HEK293 (cell line): ENCODE measurements at regions not wholly inside any gene's neighbourhood (a gene's known extent, or its start where the extent isn't known, plus 50 kb on each side); places are given as distances from the start of the nearest gene placed in this dataset.

ENCODE experiments used
- SP2 ChIP-seq: fragments of 450-650 bp; formaldehyde crosslinking; IDR thresholded peaks from 2 replicates; pipeline ENCODE4 v1.5.1; 2016; ENCODE audit warnings: missing biosample characterization, missing genetic modification characterization
- YY1 ChIP-seq: fragments of 450-650 bp; formaldehyde crosslinking; IDR thresholded peaks from 2 replicates; pipeline ENCODE4 v1.5.1; 2018; ENCODE audit warnings: missing biosample characterization, missing genetic modification characterization
- ZNF585B ChIP-seq: fragments of 450-650 bp; formaldehyde crosslinking; IDR thresholded peaks from 2 replicates; pipeline ENCODE4 v1.5.1; 2016; ENCODE audit warnings: missing biosample characterization, missing genetic modification characterization
- ZNF621 ChIP-seq: fragments of 450-650 bp; formaldehyde crosslinking; IDR thresholded peaks from 2 replicates; pipeline ENCODE4 v1.5.1; 2017; ENCODE audit warnings: missing biosample characterization, missing genetic modification characterization
- ZNF785 ChIP-seq: fragments of 450-650 bp; formaldehyde crosslinking; IDR thresholded peaks from 2 replicates; pipeline ENCODE4 v1.5.1; 2016; ENCODE audit warnings: missing biosample characterization, missing genetic modification characterization
- TF ChIP-seq, protein P1 (sequence below): fragments of 450-650 bp; formaldehyde crosslinking; IDR thresholded peaks from 2 replicates; pipeline ENCODE4 v1.5.1; 2016; ENCODE audit warnings: missing biosample characterization, missing genetic modification characterization
- TF ChIP-seq, protein P2 (sequence below): fragments of 450-650 bp; formaldehyde crosslinking; IDR thresholded peaks from 2 replicates; pipeline ENCODE4 v1.5.1; 2016; ENCODE audit warnings: missing biosample characterization, missing genetic modification characterization

- TF ChIP-seq SP2 (tag by site-specific recombination) (no peak), ZNF585B (tag by site-specific recombination) (no peak), ZNF785 (no peak), YY1 (no peak), ZNF621 (no peak)
- TF ChIP-seq, protein P1, sequence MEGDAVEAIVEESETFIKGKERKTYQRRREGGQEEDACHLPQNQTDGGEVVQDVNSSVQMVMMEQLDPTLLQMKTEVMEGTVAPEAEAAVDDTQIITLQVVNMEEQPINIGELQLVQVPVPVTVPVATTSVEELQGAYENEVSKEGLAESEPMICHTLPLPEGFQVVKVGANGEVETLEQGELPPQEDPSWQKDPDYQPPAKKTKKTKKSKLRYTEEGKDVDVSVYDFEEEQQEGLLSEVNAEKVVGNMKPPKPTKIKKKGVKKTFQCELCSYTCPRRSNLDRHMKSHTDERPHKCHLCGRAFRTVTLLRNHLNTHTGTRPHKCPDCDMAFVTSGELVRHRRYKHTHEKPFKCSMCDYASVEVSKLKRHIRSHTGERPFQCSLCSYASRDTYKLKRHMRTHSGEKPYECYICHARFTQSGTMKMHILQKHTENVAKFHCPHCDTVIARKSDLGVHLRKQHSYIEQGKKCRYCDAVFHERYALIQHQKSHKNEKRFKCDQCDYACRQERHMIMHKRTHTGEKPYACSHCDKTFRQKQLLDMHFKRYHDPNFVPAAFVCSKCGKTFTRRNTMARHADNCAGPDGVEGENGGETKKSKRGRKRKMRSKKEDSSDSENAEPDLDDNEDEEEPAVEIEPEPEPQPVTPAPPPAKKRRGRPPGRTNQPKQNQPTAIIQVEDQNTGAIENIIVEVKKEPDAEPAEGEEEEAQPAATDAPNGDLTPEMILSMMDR (tag by site-specific recombination), result no peak
- TF ChIP-seq, protein P2, sequence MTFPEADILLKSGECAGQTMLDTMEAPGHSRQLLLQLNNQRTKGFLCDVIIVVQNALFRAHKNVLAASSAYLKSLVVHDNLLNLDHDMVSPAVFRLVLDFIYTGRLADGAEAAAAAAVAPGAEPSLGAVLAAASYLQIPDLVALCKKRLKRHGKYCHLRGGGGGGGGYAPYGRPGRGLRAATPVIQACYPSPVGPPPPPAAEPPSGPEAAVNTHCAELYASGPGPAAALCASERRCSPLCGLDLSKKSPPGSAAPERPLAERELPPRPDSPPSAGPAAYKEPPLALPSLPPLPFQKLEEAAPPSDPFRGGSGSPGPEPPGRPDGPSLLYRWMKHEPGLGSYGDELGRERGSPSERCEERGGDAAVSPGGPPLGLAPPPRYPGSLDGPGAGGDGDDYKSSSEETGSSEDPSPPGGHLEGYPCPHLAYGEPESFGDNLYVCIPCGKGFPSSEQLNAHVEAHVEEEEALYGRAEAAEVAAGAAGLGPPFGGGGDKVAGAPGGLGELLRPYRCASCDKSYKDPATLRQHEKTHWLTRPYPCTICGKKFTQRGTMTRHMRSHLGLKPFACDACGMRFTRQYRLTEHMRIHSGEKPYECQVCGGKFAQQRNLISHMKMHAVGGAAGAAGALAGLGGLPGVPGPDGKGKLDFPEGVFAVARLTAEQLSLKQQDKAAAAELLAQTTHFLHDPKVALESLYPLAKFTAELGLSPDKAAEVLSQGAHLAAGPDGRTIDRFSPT, result no peak
Observed at GRCh38 chr1:187744665-187745064, 915.9 kb downstream of the PLA2G4A start.
